ENCODE measurements at regions not wholly inside any gene's neighbourhood (a gene's known extent, or its start where the extent isn't known, plus 50 kb on each side); places are given as distances from the start of the nearest gene placed in this dataset.
"Not testable (repeated sequence)": the region's sequence is repeated elsewhere in the genome, so short reads cannot be mapped to it uniquely, and the experiment has no call there.

- DNase-seq = no peak
- intact Hi-C loops (cut with DNase I) = no loop called here
Measured at GRCh38 chr16:26475596-26475995, 591.1 kb upstream of the C16orf82 start.

- DNase-seq = no peak
- intact Hi-C loops (cut with DNase I) = no loop called here
Measured at GRCh38 chr16:26491101-26491670, 575.5 kb upstream of the C16orf82 start.

GRCh38 chr16:26491962-26492361, 574.8 kb upstream of the C16orf82 start:
- no peak for DNase-seq

GRCh38 chr16:26493751-26494150, 573.0 kb upstream of the C16orf82 start:
- DNase-seq = no peak
- intact Hi-C loops (cut with DNase I) = no loop called here

More at GRCh38 chr16:26491962-26492361, 574.8 kb upstream of the C16orf82 start:
- intact Hi-C loops (cut with DNase I) = no loop called here

GRCh38 chr16:26497896-26498295, 568.8 kb upstream of the C16orf82 start:
- intact Hi-C loops (cut with DNase I) = no loop called here
- no peak for DNase-seq

GRCh38 chr16:26500326-26500725, 566.4 kb upstream of the C16orf82 start:
- intact Hi-C loops (cut with DNase I) = no loop called here
- no peak for DNase-seq

- no peak for DNase-seq
- intact Hi-C loops (cut with DNase I) = no loop called here
Measured at GRCh38 chr16:26505496-26505895, 561.2 kb upstream of the C16orf82 start.

GRCh38 chr16:26508946-26509345, 557.8 kb upstream of the C16orf82 start:
- intact Hi-C loops (cut with DNase I); DNase-seq: not testable (repeated sequence)

GRCh38 chr16:26510924-26511323, 555.8 kb upstream of the C16orf82 start:
- intact Hi-C loops (cut with DNase I) = no loop called here
- no peak for DNase-seq

- intact Hi-C loops (cut with DNase I) = no loop called here
- no peak for DNase-seq
Measured at GRCh38 chr16:26511463-26511862, 555.3 kb upstream of the C16orf82 start.

- intact Hi-C loops (cut with DNase I) = no loop called here
- DNase-seq = no peak
Measured at GRCh38 chr16:26521626-26522025, 545.1 kb upstream of the C16orf82 start.

GRCh38 chr16:26524281-26524680, 542.4 kb upstream of the C16orf82 start:
- DNase-seq = no peak
- intact Hi-C loops (cut with DNase I) = no loop called here

GRCh38 chr16:26524846-26525245, 541.9 kb upstream of the C16orf82 start:
- no peak for DNase-seq
- intact Hi-C loops (cut with DNase I) = no loop called here

GRCh38 chr16:26525856-26526255, 540.9 kb upstream of the C16orf82 start:
- DNase-seq = no peak
- intact Hi-C loops (cut with DNase I) = no loop called here

- no peak for DNase-seq
- intact Hi-C loops (cut with DNase I) = no loop called here
Measured at GRCh38 chr16:26526633-26527032, 540.1 kb upstream of the C16orf82 start.

- intact Hi-C loops (cut with DNase I) = no loop called here
Measured at GRCh38 chr16:26530584-26531289, 536.0 kb upstream of the C16orf82 start.

GRCh38 chr16:26531290-26531730, 535.4 kb upstream of the C16orf82 start:
- DNase-seq = no peak
- intact Hi-C loops (cut with DNase I) = no loop called here

More at GRCh38 chr16:26530584-26531289, 536.0 kb upstream of the C16orf82 start:
- peak in 3 of 10 donors; percentile 12 to 73 (median 30) for DNase-seq

GRCh38 chr16:26532456-26532855, 534.3 kb upstream of the C16orf82 start:
- no peak for DNase-seq
- intact Hi-C loops (cut with DNase I) = no loop called here

GRCh38 chr16:26542198-26542597, 524.5 kb upstream of the C16orf82 start:
- intact Hi-C loops (cut with DNase I) = no loop called here
- DNase-seq = no peak

GRCh38 chr16:26546573-26546972, 520.2 kb upstream of the C16orf82 start:
- intact Hi-C loops (cut with DNase I) = no loop called here
- no peak for DNase-seq

- intact Hi-C loops (cut with DNase I) = no loop called here
- no peak for DNase-seq
Measured at GRCh38 chr16:26547681-26548080, 519.0 kb upstream of the C16orf82 start.

GRCh38 chr16:26550111-26550610, 516.6 kb upstream of the C16orf82 start:
- no peak for DNase-seq
- intact Hi-C loops (cut with DNase I) = no loop called here
